ENCODE measurements at regions not wholly inside any gene's neighbourhood (a gene's known extent, or its start where the extent isn't known, plus 50 kb on each side); places are given as distances from the start of the nearest gene placed in this dataset.

DNA sequence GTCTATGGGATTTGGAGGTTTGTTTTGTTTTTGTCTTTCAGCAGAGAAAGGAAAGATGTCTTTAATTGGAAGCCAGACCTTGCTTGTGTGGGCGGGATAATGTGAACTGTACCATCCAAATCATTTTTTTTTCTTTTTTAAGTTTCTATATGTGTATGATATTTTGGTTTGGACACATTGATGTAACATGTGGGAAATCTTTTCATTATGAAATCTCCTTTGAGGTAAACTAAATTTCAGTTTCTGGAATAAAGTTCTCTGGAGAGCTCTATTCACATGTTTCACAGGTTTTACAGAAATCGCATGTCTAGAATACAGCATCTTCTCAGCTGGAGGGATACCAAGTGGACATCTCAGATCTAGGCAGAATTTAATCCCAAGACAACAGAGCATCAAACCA is 451.5 kb upstream of the MDFIC2 start:
- TF ChIP-seq, protein P1, sequence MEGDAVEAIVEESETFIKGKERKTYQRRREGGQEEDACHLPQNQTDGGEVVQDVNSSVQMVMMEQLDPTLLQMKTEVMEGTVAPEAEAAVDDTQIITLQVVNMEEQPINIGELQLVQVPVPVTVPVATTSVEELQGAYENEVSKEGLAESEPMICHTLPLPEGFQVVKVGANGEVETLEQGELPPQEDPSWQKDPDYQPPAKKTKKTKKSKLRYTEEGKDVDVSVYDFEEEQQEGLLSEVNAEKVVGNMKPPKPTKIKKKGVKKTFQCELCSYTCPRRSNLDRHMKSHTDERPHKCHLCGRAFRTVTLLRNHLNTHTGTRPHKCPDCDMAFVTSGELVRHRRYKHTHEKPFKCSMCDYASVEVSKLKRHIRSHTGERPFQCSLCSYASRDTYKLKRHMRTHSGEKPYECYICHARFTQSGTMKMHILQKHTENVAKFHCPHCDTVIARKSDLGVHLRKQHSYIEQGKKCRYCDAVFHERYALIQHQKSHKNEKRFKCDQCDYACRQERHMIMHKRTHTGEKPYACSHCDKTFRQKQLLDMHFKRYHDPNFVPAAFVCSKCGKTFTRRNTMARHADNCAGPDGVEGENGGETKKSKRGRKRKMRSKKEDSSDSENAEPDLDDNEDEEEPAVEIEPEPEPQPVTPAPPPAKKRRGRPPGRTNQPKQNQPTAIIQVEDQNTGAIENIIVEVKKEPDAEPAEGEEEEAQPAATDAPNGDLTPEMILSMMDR (IDR thresholded peaks at IDR 0.05): no peak

DNA sequence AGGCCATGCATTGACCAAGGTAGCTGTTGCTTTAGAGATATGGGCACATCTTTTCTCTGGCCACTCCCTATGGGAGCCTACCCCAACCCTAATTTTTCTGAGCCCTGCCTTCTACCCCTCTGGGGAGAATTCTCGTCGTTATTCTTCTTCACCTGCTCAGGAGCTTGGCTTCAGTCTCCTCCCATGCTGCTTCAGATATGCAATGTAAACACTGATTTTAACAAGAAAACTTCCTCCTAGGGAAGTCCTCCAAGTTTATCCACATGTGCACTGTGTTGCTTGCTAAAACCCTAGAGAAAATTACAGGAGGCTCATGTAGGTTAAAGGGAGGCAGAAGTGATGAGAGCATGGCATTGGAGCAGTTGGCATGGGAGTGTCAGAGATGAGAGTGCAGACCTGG is 445.2 kb upstream of the MDFIC2 start:
- TF ChIP-seq, protein P1 (IDR thresholded peaks at IDR 0.05): no peak

DNA sequence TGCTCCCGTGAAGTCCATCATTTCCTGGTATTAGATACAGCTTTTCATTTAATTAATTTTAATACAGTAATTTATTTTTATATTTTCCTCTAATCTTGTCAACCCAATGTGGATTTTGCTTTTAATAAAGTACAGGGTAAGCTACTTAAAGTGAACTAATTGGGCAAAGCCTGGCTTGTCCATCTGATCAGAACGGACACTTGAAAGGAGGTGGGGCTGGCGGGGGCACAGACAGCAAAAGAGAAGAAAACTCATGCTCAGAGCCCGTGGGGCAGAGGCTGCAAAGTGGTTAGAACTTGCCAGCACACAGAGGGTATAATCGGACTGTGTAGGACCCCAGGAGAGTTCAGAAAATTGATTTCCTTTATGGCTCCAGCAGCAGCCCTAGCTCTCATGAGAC is 443.1 kb upstream of the MDFIC2 start:
- TF ChIP-seq, protein P1 (IDR thresholded peaks at IDR 0.05): no peak

DNA sequence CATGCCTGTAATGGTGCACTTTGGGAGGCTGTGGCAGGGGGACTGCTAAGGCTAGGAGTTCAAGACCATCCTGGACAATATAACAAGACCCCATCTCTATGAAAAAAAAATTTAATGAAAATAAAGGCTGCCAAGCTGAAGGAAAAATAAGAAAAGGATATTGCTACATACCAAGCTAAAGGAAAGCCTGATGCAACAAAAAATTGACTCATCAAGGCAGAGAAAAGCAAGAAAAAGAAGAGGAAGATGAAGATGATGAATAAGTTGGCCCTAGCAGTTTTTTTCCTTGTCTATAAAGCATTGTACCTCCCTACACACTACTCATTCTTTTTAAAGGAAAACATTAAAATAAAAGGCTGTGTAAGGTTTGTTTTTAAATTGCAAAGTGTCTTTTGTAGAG is 441.9 kb upstream of the MDFIC2 start:
- TF ChIP-seq, protein P1 (IDR thresholded peaks at IDR 0.05): no peak

DNA sequence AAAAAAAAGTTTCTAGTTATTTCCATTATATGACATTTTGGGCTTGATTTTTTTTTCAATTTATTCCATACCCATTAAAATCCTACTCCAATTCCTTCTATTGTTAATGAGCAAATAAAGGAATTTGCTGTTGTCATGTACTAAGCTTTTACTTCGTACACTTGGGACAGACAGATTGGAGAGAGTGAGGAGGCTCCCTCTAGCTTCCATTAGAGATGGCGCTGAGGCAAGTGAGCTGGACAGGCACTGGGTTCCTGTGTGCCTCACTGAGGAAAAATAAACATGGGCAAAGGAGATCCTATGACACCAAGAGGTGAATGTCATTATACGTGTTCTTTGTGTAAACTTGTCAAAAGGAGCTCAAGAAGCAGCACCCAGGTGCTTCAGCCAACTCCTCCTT is 441.1 kb upstream of the MDFIC2 start:
- TF ChIP-seq, protein P1 (IDR thresholded peaks at IDR 0.05): peak; percentile 47; the same call in 1 of the 2 replicates

DNA sequence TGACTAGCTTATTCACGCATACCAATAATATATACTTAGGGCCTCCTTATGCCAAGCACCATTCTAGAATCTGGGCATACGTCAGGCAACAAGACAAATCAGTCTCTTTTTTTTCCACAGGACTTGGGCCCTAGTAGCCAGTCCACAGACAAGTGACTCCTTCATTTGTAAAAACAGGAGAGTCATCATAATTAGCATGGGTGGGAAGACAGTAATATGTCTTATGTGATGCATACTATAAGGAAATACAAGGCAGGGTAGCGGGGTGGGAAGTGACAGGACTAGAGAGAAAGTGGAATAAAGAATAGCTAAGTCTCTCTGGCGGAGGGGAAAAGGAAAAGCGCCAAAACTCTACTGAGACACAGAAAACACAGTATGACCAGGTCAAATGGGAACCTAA is 439.6 kb upstream of the MDFIC2 start:
- TF ChIP-seq, protein P1 (IDR thresholded peaks at IDR 0.05): no peak

DNA sequence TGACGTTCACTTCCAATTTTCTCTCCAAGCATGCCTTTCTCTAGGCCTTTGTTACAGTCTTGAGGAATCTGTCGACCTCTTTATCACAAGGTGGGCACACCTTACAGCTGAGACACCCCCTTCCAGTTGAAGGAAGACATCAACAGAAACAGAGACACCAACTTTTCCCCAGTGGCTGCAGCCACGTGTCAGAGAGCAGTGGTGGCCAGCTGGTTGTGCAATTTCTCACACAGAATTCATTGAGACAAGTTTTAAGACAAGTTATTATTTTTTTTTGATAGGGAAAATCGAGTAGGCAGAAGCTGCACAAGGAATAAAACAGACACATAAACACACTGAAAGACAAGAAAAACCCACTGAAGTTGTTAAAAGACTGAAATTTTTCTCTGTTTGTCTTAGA is 436.7 kb upstream of the MDFIC2 start:
- TF ChIP-seq, protein P1 (IDR thresholded peaks at IDR 0.05): no peak

DNA sequence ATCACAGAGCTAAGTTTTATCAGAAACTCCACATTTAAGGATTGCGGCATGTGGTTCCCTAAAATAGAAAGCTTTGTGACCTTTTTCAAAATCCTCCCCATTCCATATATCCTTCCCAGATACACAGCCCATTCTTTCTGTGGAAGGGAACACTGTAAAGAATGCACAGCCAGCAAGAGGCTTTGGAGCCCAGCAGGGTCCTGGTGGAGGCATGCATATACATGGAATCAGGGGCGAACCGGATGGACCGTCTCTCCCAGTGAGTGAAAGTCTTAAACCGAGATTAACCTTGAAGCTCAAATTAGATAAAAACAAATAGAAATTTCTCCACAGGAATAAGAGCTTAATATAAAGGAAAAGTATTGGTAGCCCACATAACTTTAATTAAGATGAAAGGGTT is 436.2 kb upstream of the MDFIC2 start:
- TF ChIP-seq, protein P1 (IDR thresholded peaks at IDR 0.05): no peak
